Body of pancreas (tissue), 4 donors: ENCODE measurements at regions not wholly inside any gene's neighbourhood (a gene's known extent, or its start where the extent isn't known, plus 50 kb on each side); places are given as distances from the start of the nearest gene placed in this dataset.

Experiments used
- CTCF ChIP-seq, 7 experiments: fragments of 450-650 bp in 4 of 7; fragments of 200-600 bp in 3 of 7; sonication (generic) in 3 of 7; IDR thresholded peaks; one replicate each; pipeline ENCODE4 v1.5.1; 2016 to 2019; ENCODE audit warnings: antibody characterized with exemption in 7 of 7
- POLR2A ChIP-seq, 3 donors: fragments of 450-650 bp; IDR thresholded peaks; one replicate each; pipeline ENCODE4 v1.6.1; 2016; ENCODE audit warnings: antibody characterized with exemption in 3 of 3, mild to moderate bottlenecking in 2 of 3

GRCh38 chr6:76831299-76831698 lies 632.0 kb downstream of the HTR1B start:
- TF ChIP-seq CTCF (IDR thresholded peaks at IDR 0.05): no peak
- no peak for TF ChIP-seq POLR2A (IDR thresholded peaks at IDR 0.05)
